ENCODE measurements at regions not wholly inside any gene's neighbourhood (a gene's known extent, or its start where the extent isn't known, plus 50 kb on each side); places are given as distances from the start of the nearest gene placed in this dataset.

GRCh38 chr3:87993566-87993965, 65.2 kb downstream of the CGGBP1 start:
- TF ChIP-seq ZNF175 (tag by site-specific recombination; IDR thresholded peaks at IDR 0.05) (no peak), ATF2 (tag by site-specific recombination; IDR thresholded peaks at IDR 0.05; ENCODE audit: low read depth) (no peak), ZNF221 (tag by site-specific recombination; IDR thresholded peaks at IDR 0.05; ENCODE audit: borderline replicate concordance) (no peak), CTCF (tag by site-specific recombination; IDR thresholded peaks at IDR 0.05) (no peak), PBX3 (CRISPR knock-in tag; IDR thresholded peaks at IDR 0.05) (no peak), ZEB2 (tag by site-specific recombination; IDR thresholded peaks at IDR 0.05) (no peak), MZF1 (tag by site-specific recombination; IDR thresholded peaks at IDR 0.05; ENCODE audit: borderline replicate concordance) (no peak), ZNF777 (tag by site-specific recombination; IDR thresholded peaks at IDR 0.05; ENCODE audit: borderline replicate concordance) (no peak)

Measured in HEK293 (cell line).